OCI-LY1 (cell line): ENCODE measurements at regions not wholly inside any gene's neighbourhood (a gene's known extent, or its start where the extent isn't known, plus 50 kb on each side); places are given as distances from the start of the nearest gene placed in this dataset.

ENCODE experiments used
- H2AFZ ChIP-seq: fragments of 200-600 bp; sonication (generic), shearing (Covaris generic); 2 replicates; pipeline ENCODE4 v1.6.0; 2014; ENCODE audit warnings: antibody characterized with exemption, mild to moderate bottlenecking, low read length
- H3F3A ChIP-seq: fragments of 200-600 bp; sonication (generic), shearing (Covaris generic); 2 replicates; pipeline ENCODE4 v1.6.0; 2014; ENCODE audit warnings: mild to moderate bottlenecking, antibody characterized with exemption, low read length, moderate library complexity; ENCODE audit not compliant: insufficient read depth
- H3K27ac ChIP-seq: fragments of 200-600 bp; sonication (generic); 2 replicates; pipeline ENCODE4 v1.5.1; 2014; ENCODE audit warnings: low read length, mixed run types, mild to moderate bottlenecking, low read depth; ENCODE audit not compliant: poor library complexity, severe bottlenecking
- H3K27me3 ChIP-seq: fragments of 200-600 bp; sonication (generic); 2 replicates; pipeline ENCODE4 v1.6.0; 2014; ENCODE audit warnings: antibody characterized with exemption, mild to moderate bottlenecking, low read length, moderate library complexity; ENCODE audit not compliant: insufficient read depth
- H3K36me3 ChIP-seq: fragments of 200-600 bp; sonication (generic); 2 replicates; pipeline ENCODE4 v1.6.1; 2014; ENCODE audit warnings: mild to moderate bottlenecking, antibody characterized with exemption, low read length, moderate library complexity, mixed read lengths; ENCODE audit not compliant: insufficient read depth
- H3K4me1 ChIP-seq: fragments of 200-600 bp; sonication (generic); 2 replicates; pipeline ENCODE4 v1.5.1; 2014; ENCODE audit warnings: mild to moderate bottlenecking, low read length, moderate library complexity; ENCODE audit not compliant: insufficient read depth, severe bottlenecking
- H3K4me2 ChIP-seq: fragments of 200-600 bp; sonication (generic), shearing (Covaris generic); 2 replicates; pipeline ENCODE4 v1.6.1; 2014; ENCODE audit warnings: low read length
- H3K4me3 ChIP-seq: fragments of 200-600 bp; sonication (generic); 2 replicates; pipeline ENCODE4 v1.5.1; 2014; ENCODE audit warnings: low read length, low read depth, mild to moderate bottlenecking, mixed read lengths; ENCODE audit not compliant: poor library complexity, severe bottlenecking
- H3K79me2 ChIP-seq: fragments of 200-600 bp; shearing (Covaris generic); 2 replicates; pipeline ENCODE4 v1.6.1; 2016; ENCODE audit warnings: mixed run types, low read length, mixed read lengths; ENCODE audit not compliant: insufficient read depth
- H3K9ac ChIP-seq: fragments of 200-600 bp; sonication (generic), shearing (Covaris generic); 2 replicates; pipeline ENCODE4 v1.6.1; 2014; ENCODE audit warnings: mild to moderate bottlenecking, low read length, mixed read lengths
- H3K9me2 ChIP-seq: fragments of 200-600 bp; sonication (generic), shearing (Covaris generic); 2 replicates; pipeline ENCODE4 v1.6.1; 2014; ENCODE audit warnings: low read depth, mild to moderate bottlenecking, low read length, mixed read lengths
- H3K9me3 ChIP-seq: fragments of 200-600 bp; shearing (Covaris generic); 2 replicates; pipeline ENCODE4 v1.6.1; 2014; ENCODE audit warnings: low read length, mixed read lengths
- H4K20me1 ChIP-seq: fragments of 200-600 bp; sonication (generic), shearing (Covaris generic); 2 replicates; pipeline ENCODE4 v1.6.0; 2016; ENCODE audit warnings: mild to moderate bottlenecking, low read length; ENCODE audit not compliant: insufficient read depth
- EZH2 ChIP-seq: fragments of 200-600 bp; sonication (generic), shearing (Covaris generic); IDR thresholded peaks from 2 replicates; pipeline ENCODE4 v1.8.0; 2017; ENCODE audit warnings: borderline replicate concordance, mixed run types, mild to moderate bottlenecking, antibody characterized with exemption, low read length, moderate library complexity, mixed read lengths
- TF ChIP-seq, protein P1 (sequence below): fragments of 200-600 bp; sonication (generic), shearing (Covaris generic); IDR thresholded peaks from 2 replicates; pipeline ENCODE4 v1.5.1; 2017; ENCODE audit warnings: mild to moderate bottlenecking, antibody characterized with exemption, low read length, moderate library complexity, mixed read lengths

GRCh38 chr3:117977504-117978228 lies 1057.0 kb downstream of the IGSF11 start:
- Histone ChIP-seq H3F3A (no peaks in the 10 kb centered on the region), H2AFZ (no peak overlapping the region), H3K9me3 (no peaks in the 10 kb centered on the region), H3K36me3 (no peaks in the 10 kb centered on the region), H3K9ac (no peak overlapping the region), H3K27me3 (no peaks in the 10 kb centered on the region), H4K20me1 (no peaks in the 10 kb centered on the region), H3K79me2 (no peaks in the 10 kb centered on the region), H3K4me1 (no peaks in the 10 kb centered on the region), H3K9me2 (no peaks in the 10 kb centered on the region), H3K4me2 (no peak overlapping the region), H3K4me3 (no peak overlapping the region), H3K27ac (no peak overlapping the region)
- TF ChIP-seq, protein P1, sequence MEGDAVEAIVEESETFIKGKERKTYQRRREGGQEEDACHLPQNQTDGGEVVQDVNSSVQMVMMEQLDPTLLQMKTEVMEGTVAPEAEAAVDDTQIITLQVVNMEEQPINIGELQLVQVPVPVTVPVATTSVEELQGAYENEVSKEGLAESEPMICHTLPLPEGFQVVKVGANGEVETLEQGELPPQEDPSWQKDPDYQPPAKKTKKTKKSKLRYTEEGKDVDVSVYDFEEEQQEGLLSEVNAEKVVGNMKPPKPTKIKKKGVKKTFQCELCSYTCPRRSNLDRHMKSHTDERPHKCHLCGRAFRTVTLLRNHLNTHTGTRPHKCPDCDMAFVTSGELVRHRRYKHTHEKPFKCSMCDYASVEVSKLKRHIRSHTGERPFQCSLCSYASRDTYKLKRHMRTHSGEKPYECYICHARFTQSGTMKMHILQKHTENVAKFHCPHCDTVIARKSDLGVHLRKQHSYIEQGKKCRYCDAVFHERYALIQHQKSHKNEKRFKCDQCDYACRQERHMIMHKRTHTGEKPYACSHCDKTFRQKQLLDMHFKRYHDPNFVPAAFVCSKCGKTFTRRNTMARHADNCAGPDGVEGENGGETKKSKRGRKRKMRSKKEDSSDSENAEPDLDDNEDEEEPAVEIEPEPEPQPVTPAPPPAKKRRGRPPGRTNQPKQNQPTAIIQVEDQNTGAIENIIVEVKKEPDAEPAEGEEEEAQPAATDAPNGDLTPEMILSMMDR = no peak
- no peak for TF ChIP-seq EZH2

- Histone ChIP-seq H3K9me3 (no peaks in the 10 kb centered on the region), H3K4me2 (no peak overlapping the region), H3K9ac (no peak overlapping the region), H3K79me2 (no peaks in the 10 kb centered on the region), H3K4me1 (no peaks in the 10 kb centered on the region), H3F3A (no peaks in the 10 kb centered on the region), H3K4me3 (no peak overlapping the region), H4K20me1 (no peaks in the 10 kb centered on the region), H3K27me3 (no peaks in the 10 kb centered on the region), H3K9me2 (no peaks in the 10 kb centered on the region), H3K27ac (no peak overlapping the region), H2AFZ (no peak overlapping the region), H3K36me3 (no peaks in the 10 kb centered on the region)
- TF ChIP-seq, protein P1 = no peak
- no peak for TF ChIP-seq EZH2
These were observed 1055.2 kb downstream of the IGSF11 start for GRCh38 chr3:117979466-117979865.

GRCh38 chr3:117987256-117987655 lies 1047.4 kb downstream of the IGSF11 start:
- no peaks in the 10 kb centered on the region for H3F3A ChIP-seq
- TF ChIP-seq EZH2 = no peak
- TF ChIP-seq, protein P1 = no peak

More at GRCh38 chr3:117987256-117987655, 1047.4 kb downstream of the IGSF11 start:
- Histone ChIP-seq H3K4me1 (no peaks in the 10 kb centered on the region), H3K27me3 (no peaks in the 10 kb centered on the region), H3K9me2 (no peaks in the 10 kb centered on the region), H3K36me3 (no peaks in the 10 kb centered on the region), H2AFZ (no peak overlapping the region), H4K20me1 (no peaks in the 10 kb centered on the region), H3K9ac (no peak overlapping the region), H3K4me2 (no peak overlapping the region), H3K9me3 (no peaks in the 10 kb centered on the region), H3K79me2 (no peaks in the 10 kb centered on the region), H3K27ac (no peak overlapping the region), H3K4me3 (no peak overlapping the region)
